Parathyroid adenoma (tissue), 2 donors: ENCODE measurements at regions not wholly inside any gene's neighbourhood (a gene's known extent, or its start where the extent isn't known, plus 50 kb on each side); places are given as distances from the start of the nearest gene placed in this dataset.
"Not testable (repeated sequence)": the region's sequence is repeated elsewhere in the genome, so short reads cannot be mapped to it uniquely, and the experiment has no call there.

Source experiments
- H2AFZ ChIP-seq: fragments of 300-600 bp; sonication (generic); one replicate; pipeline ENCODE4 v1.7.0; 2017; ENCODE audit warnings: antibody characterized with exemption, mild to moderate bottlenecking
- H3K27ac ChIP-seq: fragments of 300-600 bp; sonication (generic); one replicate; pipeline ENCODE4 v1.7.0; 2017
- H3K27me3 ChIP-seq: fragments of 300-600 bp; sonication (generic); one replicate; pipeline ENCODE4 v1.7.0; 2017; ENCODE audit warnings: low read length; ENCODE audit not compliant: control insufficient read depth, insufficient read depth
- H3K36me3 ChIP-seq: fragments of 300-600 bp; sonication (generic); one replicate; pipeline ENCODE4 v1.7.0; 2017; ENCODE audit warnings: low read length; ENCODE audit not compliant: control insufficient read depth, insufficient read depth
- H3K4me1 ChIP-seq: fragments of 300-600 bp; sonication (generic); one replicate; pipeline ENCODE4 v1.7.0; 2017; ENCODE audit warnings: control low read depth
- H3K4me2 ChIP-seq: fragments of 300-600 bp; sonication (generic); one replicate; pipeline ENCODE4 v1.7.0; 2017; ENCODE audit warnings: low read length
- H3K4me3 ChIP-seq: fragments of 300-600 bp; sonication (generic); one replicate; pipeline ENCODE4 v1.7.0; 2017; ENCODE audit warnings: low read depth, low read length
- H3K79me2 ChIP-seq: fragments of 300-600 bp; sonication (generic); one replicate; pipeline ENCODE4 v1.7.0; 2017; ENCODE audit warnings: control low read depth
- H3K9ac ChIP-seq: fragments of 300-600 bp; sonication (generic); one replicate; pipeline ENCODE4 v1.7.0; 2017; ENCODE audit warnings: mild to moderate bottlenecking
- H3K9me3 ChIP-seq: fragments of 300-600 bp; sonication (generic); one replicate; pipeline ENCODE4 v1.7.0; 2017; ENCODE audit warnings: low read length; ENCODE audit not compliant: control insufficient read depth
- CTCF ChIP-seq: fragments of 300-600 bp; sonication (generic); IDR thresholded peaks from one replicate; pipeline ENCODE4 v1.7.0; 2017; ENCODE audit warnings: antibody characterized with exemption, mild to moderate bottlenecking
- donor health status: primary hyperparathyroidism.

- TF ChIP-seq CTCF: no peak
- Histone ChIP-seq H3K27ac (no peak overlapping the region), H3K4me1 (no peaks in the 10 kb centered on the region), H3K4me2 (no peak overlapping the region), H3K9me3 (no peaks in the 10 kb centered on the region), H3K4me3 (no peak overlapping the region), H3K27me3 (no peaks in the 10 kb centered on the region), H3K9ac (no peak overlapping the region), H2AFZ (no peak overlapping the region), H3K36me3 (no peaks in the 10 kb centered on the region), H3K79me2 (no peaks in the 10 kb centered on the region)
Observed at GRCh38 chr9:117649126-117649525, 55.1 kb upstream of the TLR4 start.

DNA sequence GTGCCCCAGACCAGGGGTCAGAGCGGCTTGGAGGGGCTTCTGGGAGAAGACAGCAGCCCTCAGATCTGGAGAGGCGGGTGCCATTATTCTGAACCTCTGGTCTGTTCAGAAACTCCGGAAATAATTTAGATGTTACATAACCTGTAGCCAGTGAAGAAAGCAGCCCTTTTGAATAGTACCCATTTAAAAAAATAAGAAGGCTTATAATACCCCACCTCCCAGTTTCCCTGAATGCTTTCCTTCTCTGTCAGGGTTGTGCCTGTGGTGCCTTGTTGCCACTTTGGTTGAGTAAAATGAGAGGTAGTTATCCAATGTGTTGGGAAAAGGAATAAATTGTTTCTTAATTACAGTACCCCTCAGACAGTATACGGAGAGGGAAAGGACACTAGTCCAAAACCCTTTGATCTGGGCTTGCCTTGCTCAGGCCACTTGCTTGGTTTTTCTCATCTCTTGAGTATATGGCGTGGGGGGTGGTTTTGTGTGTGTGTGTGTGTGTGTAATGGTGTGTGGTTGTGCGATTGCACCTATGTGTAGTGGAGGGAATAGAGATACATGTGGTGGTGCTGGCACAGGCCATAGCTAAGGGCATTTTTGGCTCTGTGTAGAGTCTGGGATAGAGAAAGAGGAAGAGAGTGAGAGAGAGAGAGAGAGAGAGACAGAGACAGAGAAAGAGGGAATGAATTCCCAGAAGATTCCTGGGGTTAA lies 59.1 kb upstream of the TLR4 start:
- no peaks in the 10 kb centered on the region for H3K36me3 ChIP-seq
- peak overlapping the region; percentile 52 for H3K4me2 ChIP-seq
- no peaks in the 10 kb centered on the region for H3K79me2 ChIP-seq
- H2AFZ ChIP-seq: peak overlapping the region; percentile 50
- no peak overlapping the region for H3K9ac ChIP-seq
- H3K9me3 ChIP-seq: no peaks in the 10 kb centered on the region
- no peak for TF ChIP-seq CTCF
- H3K4me3 ChIP-seq: no peak overlapping the region
- no peaks in the 10 kb centered on the region for H3K27me3 ChIP-seq
- no peaks in the 10 kb centered on the region for H3K4me1 ChIP-seq
- H3K27ac ChIP-seq: no peak overlapping the region

- H3K27ac ChIP-seq: no peak overlapping the region
Observed at GRCh38 chr9:117644133-117644931, 59.9 kb upstream of the TLR4 start.

GRCh38 chr9:117643288-117643654 lies 60.9 kb upstream of the TLR4 start:
- H3K9ac ChIP-seq: no peak overlapping the region
- H3K9me3 ChIP-seq: no peaks in the 10 kb centered on the region
- no peak overlapping the region for H3K4me3 ChIP-seq
- no peaks in the 10 kb centered on the region for H3K79me2 ChIP-seq
- TF ChIP-seq CTCF: no peak
- H3K4me1 ChIP-seq: no peaks in the 10 kb centered on the region
- H3K36me3 ChIP-seq: no peaks in the 10 kb centered on the region
- H3K27ac ChIP-seq: no peak overlapping the region
- no peak overlapping the region for H3K4me2 ChIP-seq
- H2AFZ ChIP-seq: peak overlapping the region; percentile 7
- no peaks in the 10 kb centered on the region for H3K27me3 ChIP-seq

More at GRCh38 chr9:117644133-117644931, 59.9 kb upstream of the TLR4 start:
- H3K79me2 ChIP-seq: no peaks in the 10 kb centered on the region
- H3K4me1 ChIP-seq: no peaks in the 10 kb centered on the region
- H3K4me3 ChIP-seq: no peak overlapping the region
- peak overlapping the region; percentile 50 for H2AFZ ChIP-seq
- H3K27me3 ChIP-seq: no peaks in the 10 kb centered on the region
- peak overlapping the region; percentile 52 for H3K4me2 ChIP-seq
- H3K9me3 ChIP-seq: no peaks in the 10 kb centered on the region
- peak; percentile 64 for TF ChIP-seq CTCF
- no peaks in the 10 kb centered on the region for H3K36me3 ChIP-seq
- H3K9ac ChIP-seq: no peak overlapping the region

DNA sequence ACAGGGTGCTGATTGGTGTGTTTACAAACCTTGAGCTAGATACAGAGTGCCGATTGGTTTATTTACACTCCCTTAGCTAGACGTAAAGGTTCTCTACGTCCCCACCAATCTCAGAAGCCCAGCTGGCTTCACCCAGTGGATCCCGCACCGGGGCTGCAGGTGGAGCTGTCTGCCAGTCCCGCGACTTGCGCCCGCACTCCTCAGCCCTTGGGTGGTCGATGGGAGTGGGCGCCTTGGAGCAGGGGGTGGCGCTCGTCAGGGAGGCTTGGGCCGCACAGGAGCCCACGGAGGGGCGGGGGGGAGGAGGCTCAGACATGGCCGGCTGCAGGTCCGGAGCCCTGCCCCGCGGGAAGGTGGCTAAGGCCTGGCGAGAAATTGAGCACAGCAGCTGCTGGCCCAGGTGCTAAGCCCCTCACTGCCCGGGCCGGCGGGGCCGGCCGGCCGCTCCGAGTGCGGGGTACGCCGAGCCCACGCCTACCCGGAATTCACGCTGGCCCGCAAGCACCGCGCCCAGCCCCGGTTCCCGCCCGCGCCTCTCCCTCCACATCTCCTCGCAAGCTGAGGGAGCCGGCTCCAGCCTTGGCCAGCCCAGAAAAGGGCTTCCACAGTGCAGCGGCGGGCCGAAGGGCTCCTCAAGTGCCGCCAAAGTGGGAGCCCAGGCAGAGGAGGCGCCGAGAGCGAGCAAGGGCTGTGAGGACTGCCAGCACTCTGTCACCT lies 61.5 kb upstream of the TLR4 start:
- H3K27ac ChIP-seq, H3K9me3 ChIP-seq, H3K79me2 ChIP-seq, H3K4me1 ChIP-seq, H3K36me3 ChIP-seq, H3K9ac ChIP-seq, H3K4me2 ChIP-seq, H3K27me3 ChIP-seq, H3K4me3 ChIP-seq: not testable (repeated sequence)
- peak overlapping the region; percentile 40 for H2AFZ ChIP-seq
